Left lung (tissue), 4 donors: ENCODE measurements at regions not wholly inside any gene's neighbourhood (a gene's known extent, or its start where the extent isn't known, plus 50 kb on each side); places are given as distances from the start of the nearest gene placed in this dataset.

Experiments used
- ATAC-seq: fragments of 200-7000 bp; cut with Tn5 transposase; one replicate; pipeline ENCODE4 v1.9.1; 2020; ENCODE audit warnings: moderate library complexity
- DNase-seq, 4 donors: peaks; one replicate each; pipeline ENCODE4 v3.0.0-alpha.2; 2013 to 2020
- H3K27ac ChIP-seq, 2 donors: fragments of 200-600 bp; sonication (generic) in 1 of 2; one replicate each; pipeline versions ENCODE4 v1.5.0 to v1.8.0; 2020 to 2021
- H3K27me3 ChIP-seq, 2 donors: fragments of 200-600 bp; sonication (generic) in 1 of 2; one replicate each; pipeline versions ENCODE4 v1.5.0 to v1.8.0; 2020 to 2021
- H3K36me3 ChIP-seq, 2 donors: fragments of 200-600 bp; sonication (generic) in 1 of 2; one replicate each; pipeline versions ENCODE4 v1.5.0 to v1.8.0; 2020 to 2021
- H3K4me1 ChIP-seq, 2 donors: fragments of 200-600 bp; one replicate each; pipeline ENCODE4 v1.8.0; 2021
- H3K4me3 ChIP-seq, 2 donors: fragments of 200-600 bp; sonication (generic) in 1 of 2; one replicate each; pipeline versions ENCODE4 v1.5.0 to v1.8.0; 2020 to 2021; ENCODE audit warnings: mild to moderate bottlenecking in 1 of 2
- H3K9me3 ChIP-seq, 2 donors: fragments of 200-600 bp; sonication (generic) in 1 of 2; one replicate each; pipeline versions ENCODE4 v1.5.0 to v1.8.0; 2020 to 2021
- CTCF ChIP-seq, 2 donors: fragments of 200-600 bp; sonication (generic) in 1 of 2; IDR thresholded peaks; one replicate each; pipeline versions ENCODE4 v1.5.0 to v1.8.0; 2021; ENCODE audit warnings: antibody characterized with exemption in 2 of 2
- intact Hi-C, 2 donors: fragments of 100-400 bp; cut with DNase I; formaldehyde crosslinking; loops; one replicate each; pipeline versions ENCODE4 v1.11.2 to v1.14.2; 2022
- donor health status: DM: no; HTN: yes; CAD: no.
- donor health status: DM: no; HTN: no; CAD: no.

GRCh38 chr4:96952610-96953009 lies 1112.7 kb downstream of the PDHA2 start:
- Histone ChIP-seq H3K36me3 (no peaks in the 10 kb centered on the region), H3K4me3 (no peak overlapping the region), H3K27me3 (no peaks in the 10 kb centered on the region), H3K4me1 (no peaks in the 10 kb centered on the region), H3K9me3 (no peaks in the 10 kb centered on the region), H3K27ac (no peak overlapping the region)
- TF ChIP-seq CTCF (IDR thresholded peaks at IDR 0.05) = no peak
- intact Hi-C loops = no loop called here
- ATAC-seq = no peak
- DNase-seq = no peak

DNA sequence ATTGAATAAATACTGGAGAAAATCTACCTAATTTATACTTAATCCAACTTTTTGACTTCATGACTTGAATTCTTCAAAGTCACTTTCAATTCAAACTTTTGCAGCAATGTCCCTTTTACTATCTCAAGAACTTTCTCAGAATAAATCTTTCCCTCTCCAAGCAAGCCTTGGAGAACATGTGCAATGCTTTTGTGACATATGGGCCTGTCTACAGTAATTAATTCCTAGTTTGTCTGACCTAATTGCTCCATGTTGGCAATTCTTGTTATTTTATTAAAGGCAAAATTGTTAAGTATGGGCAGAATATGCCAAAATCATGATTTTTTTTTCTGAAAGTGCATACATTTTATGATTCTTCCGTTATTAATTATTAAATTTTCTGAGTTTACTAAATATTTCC lies 1115.3 kb downstream of the PDHA2 start:
- H3K27ac ChIP-seq = no peak overlapping the region
- no peaks in the 10 kb centered on the region for H3K9me3 ChIP-seq
- intact Hi-C loops = no loop called here
- H3K4me1 ChIP-seq = no peaks in the 10 kb centered on the region
- DNase-seq (no peak), ATAC-seq (no peak)
- no peaks in the 10 kb centered on the region for H3K36me3 ChIP-seq
- no peak for TF ChIP-seq CTCF (IDR thresholded peaks at IDR 0.05)
- no peak overlapping the region for H3K4me3 ChIP-seq
- H3K27me3 ChIP-seq = no peaks in the 10 kb centered on the region

DNA sequence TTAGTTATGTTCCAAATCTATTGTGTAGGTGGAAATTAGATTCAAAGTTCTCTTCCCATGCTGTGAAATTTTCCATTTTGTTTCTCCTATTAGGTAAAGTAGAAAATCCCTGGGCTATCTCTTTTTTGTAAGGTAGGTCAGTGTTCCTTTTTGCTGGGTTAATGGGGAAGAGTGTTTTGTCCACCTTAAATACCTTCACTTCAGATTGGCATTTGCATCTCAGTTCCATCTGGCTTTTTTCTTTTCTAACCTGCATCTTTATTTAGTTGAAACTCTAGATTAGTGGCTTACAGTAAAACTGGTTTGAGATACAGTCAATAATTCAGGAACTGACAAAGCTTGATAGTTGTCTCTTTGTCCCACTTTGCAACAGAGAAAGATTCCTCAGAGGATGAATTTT lies 1115.8 kb downstream of the PDHA2 start:
- Histone ChIP-seq H3K9me3 (no peaks in the 10 kb centered on the region), H3K27me3 (no peaks in the 10 kb centered on the region), H3K27ac (no peak overlapping the region), H3K36me3 (no peaks in the 10 kb centered on the region), H3K4me1 (no peaks in the 10 kb centered on the region), H3K4me3 (no peak overlapping the region)
- DNase-seq (no peak), ATAC-seq (no peak)
- no peak for TF ChIP-seq CTCF (IDR thresholded peaks at IDR 0.05)
- intact Hi-C loops = no loop called here

- ATAC-seq = no peak
- H3K4me1 ChIP-seq = no peaks in the 10 kb centered on the region
- H3K27me3 ChIP-seq = no peaks in the 10 kb centered on the region
- H3K36me3 ChIP-seq = no peaks in the 10 kb centered on the region
- no peak overlapping the region for H3K27ac ChIP-seq
- TF ChIP-seq CTCF (IDR thresholded peaks at IDR 0.05) = no peak
- H3K9me3 ChIP-seq = peaks cover 0 to 10% of the 10 kb centered on the region in 2 donors
- DNase-seq = no peak
- intact Hi-C loops = no loop called here
- H3K4me3 ChIP-seq = no peak overlapping the region
Observed at GRCh38 chr4:96969455-96969854, 1129.6 kb downstream of the PDHA2 start.

- no peak for ATAC-seq
Observed at GRCh38 chr4:96972920-96973319, 1133.0 kb downstream of the PDHA2 start.

More at GRCh38 chr4:96972920-96973319, 1133.0 kb downstream of the PDHA2 start:
- DNase-seq = no peak
- H3K9me3 ChIP-seq = no peaks in the 10 kb centered on the region
- H3K27ac ChIP-seq = no peak overlapping the region
- no peaks in the 10 kb centered on the region for H3K4me1 ChIP-seq
- no peak overlapping the region for H3K4me3 ChIP-seq
- no peak for TF ChIP-seq CTCF (IDR thresholded peaks at IDR 0.05)
- intact Hi-C loops = no loop called here
- H3K27me3 ChIP-seq = no peaks in the 10 kb centered on the region
- H3K36me3 ChIP-seq = no peaks in the 10 kb centered on the region
